WI38 (cell line): ENCODE measurements at regions not wholly inside any gene's neighbourhood (a gene's known extent, or its start where the extent isn't known, plus 50 kb on each side); places are given as distances from the start of the nearest gene placed in this dataset.

Experiments used
- H3K4me3 ChIP-seq: 2 replicates; pipeline ENCODE4 v1.5.1; 2011; ENCODE audit warnings: low read depth, mild to moderate bottlenecking, control low read depth, low read length
- TF ChIP-seq, protein P1 (sequence below): IDR thresholded peaks from 2 replicates; pipeline ENCODE4 v1.5.1; 2012; ENCODE audit warnings: low read depth, mild to moderate bottlenecking, control low read depth, low read length

DNA sequence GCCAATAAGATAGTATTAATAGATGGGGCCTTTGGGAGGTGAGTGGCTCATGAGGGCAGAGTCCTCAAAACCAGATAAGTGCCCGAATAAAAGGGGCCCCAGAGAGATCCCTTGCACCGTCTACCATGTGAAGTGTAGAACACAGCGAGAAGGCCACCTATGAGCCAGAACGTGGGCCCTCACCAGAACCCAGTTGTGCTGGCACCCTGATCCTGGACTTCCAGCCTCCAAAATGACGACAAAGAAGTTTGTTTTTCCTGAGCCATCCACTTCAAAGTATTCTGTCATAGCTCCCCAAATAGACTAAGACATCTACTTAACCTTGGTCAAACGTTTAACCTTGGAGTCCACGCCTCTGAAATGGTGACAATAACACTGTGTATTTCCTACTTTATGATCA lies 158.1 kb downstream of the EFNB2 start:
- no peak overlapping the region for H3K4me3 ChIP-seq
- TF ChIP-seq, protein P1, sequence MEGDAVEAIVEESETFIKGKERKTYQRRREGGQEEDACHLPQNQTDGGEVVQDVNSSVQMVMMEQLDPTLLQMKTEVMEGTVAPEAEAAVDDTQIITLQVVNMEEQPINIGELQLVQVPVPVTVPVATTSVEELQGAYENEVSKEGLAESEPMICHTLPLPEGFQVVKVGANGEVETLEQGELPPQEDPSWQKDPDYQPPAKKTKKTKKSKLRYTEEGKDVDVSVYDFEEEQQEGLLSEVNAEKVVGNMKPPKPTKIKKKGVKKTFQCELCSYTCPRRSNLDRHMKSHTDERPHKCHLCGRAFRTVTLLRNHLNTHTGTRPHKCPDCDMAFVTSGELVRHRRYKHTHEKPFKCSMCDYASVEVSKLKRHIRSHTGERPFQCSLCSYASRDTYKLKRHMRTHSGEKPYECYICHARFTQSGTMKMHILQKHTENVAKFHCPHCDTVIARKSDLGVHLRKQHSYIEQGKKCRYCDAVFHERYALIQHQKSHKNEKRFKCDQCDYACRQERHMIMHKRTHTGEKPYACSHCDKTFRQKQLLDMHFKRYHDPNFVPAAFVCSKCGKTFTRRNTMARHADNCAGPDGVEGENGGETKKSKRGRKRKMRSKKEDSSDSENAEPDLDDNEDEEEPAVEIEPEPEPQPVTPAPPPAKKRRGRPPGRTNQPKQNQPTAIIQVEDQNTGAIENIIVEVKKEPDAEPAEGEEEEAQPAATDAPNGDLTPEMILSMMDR = no peak

DNA sequence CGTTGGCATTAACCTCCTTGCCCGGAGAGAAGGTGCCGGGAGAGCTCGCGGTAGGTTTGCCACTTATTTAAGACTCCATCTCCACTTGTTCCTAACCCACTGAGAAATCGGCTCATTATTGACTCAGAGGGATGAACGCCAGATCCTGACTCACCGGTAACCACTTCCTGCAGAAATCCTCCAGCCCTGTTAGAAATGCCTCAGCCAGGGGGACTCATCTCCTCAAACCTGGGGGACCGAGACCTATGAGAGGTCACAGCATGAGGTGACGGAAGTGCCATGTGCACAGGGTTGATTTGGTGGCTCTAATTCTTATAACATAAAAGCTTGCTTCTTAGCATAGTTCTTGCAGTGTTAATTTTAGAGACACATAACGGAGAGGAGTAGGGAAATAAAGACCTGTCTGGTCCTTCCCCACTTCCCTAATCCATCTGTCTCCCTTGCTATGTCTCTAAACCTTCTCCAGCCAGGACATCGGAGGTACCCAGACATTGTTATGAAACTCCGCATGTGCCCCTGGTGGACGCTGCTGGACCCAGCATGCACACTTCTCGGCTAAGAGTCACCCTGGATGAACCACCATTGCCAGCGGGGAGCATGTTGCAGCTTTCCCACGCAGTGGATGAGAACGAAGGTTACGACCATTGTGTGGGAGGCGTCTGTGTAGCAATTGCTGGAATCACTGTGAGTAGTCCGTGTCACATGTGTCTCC lies 158.9 kb downstream of the EFNB2 start:
- TF ChIP-seq, protein P1 = no peak
- H3K4me3 ChIP-seq = no peak overlapping the region

DNA sequence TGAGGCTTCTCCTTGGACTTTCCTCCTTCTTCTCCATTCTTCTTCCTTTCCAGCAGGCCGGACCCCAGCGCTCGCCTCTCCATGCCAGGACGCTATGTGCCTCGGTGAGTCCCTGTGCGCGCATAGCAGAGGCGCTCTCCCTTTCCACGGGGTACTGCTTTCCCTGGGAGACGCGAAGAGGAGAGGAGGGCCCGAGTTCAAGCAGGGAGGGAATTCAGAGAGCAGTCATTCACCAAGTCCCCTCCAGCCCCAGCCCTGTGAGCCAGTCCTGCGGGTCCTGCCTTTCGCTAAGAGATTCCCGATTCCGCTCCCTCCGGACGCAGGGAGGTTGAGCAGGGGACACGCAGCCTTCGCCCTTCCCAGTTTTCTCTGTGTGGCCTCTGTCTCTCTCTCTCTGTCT lies 160.4 kb downstream of the EFNB2 start:
- TF ChIP-seq, protein P1 = no peak

DNA sequence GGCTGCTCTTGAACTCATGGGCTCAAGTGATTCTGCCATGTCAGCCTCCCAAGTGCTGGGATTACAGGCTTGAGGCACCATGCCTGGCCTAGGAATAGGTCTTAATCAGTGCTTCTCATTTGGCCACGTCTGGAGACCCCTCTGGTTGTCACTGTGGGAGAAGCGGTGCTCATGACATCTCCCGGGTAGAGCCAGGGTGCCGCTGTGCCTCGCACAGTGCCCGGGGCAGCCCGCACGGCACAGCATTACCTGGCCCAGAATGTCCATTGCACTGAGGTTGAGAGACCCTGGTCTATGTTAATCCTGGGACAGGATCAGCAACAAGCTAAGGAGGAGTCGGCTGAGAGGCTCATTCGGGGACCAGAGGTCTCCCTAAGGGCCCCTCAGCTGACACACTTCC lies 160.8 kb downstream of the EFNB2 start:
- no peak overlapping the region for H3K4me3 ChIP-seq
- TF ChIP-seq, protein P1 = no peak

More for the DNA sequence above, 160.4 kb downstream of the EFNB2 start:
- no peak overlapping the region for H3K4me3 ChIP-seq

DNA sequence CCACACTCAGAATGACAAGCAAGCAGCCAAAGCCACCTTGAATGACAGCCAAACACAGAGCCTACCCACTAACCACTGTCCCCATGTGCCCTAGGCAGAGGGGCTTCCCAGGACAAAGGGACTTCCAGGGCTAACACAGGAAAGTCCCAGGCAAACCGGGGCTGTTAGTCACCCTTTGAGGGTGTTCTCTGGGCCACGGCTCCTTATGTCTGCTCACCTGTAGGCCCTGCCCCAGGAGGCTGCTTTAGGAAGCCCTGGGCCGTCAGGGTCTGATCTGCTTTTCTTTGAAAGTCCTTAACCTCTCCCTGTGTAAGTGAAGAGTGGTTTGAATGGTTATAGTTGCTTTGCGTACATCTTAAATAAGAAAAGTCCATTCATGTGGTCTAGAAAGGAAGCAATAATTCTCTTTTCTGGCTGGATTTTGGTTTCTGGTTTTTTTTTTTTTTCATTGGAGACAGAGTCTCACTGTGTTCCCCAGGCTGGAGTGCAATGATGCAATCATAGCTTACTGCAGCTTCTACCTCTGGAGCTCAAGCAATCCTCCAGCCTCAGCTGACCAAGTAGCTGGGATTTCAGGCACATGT lies 161.4 kb downstream of the EFNB2 start:
- H3K4me3 ChIP-seq = no peak overlapping the region
- TF ChIP-seq, protein P1 = no peak

DNA sequence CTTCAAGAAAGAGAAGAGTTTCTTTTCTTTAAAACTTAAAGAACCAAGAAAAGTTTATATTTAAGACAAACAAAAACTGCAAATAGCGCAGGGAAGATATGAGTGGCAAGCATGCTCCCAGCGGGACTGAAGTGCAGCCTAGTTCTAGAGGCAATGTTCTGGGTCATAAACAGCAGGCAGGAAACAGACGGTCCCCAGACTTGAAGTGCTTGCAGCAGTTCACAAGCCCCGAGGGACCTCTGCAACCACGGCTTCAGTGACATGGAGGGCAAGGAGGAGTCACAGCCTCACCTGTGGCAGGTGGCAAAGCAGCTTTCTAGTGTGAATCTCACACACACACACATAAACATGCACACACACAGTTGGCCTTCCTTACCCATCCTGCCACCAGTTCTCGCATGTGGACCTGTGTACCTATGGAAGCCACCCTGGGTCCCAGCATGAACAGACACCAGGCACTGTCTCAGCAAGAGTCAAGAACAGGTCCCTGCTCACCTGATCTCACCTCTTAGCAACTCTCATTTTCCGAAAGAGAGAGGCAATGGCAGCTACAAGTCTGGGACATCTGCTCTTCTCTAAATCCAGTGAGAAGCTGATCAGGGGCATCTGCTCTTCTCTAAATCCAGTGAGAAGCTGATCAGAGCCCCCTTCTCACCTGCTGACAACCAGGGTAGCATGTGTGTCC lies 162.0 kb downstream of the EFNB2 start:
- no peak overlapping the region for H3K4me3 ChIP-seq
- TF ChIP-seq, protein P1 = no peak
